GM19035 (cell line): ENCODE measurements at regions not wholly inside any gene's neighbourhood (a gene's known extent, or its start where the extent isn't known, plus 50 kb on each side); places are given as distances from the start of the nearest gene placed in this dataset.

Source experiments
- ATAC-seq: cut with Tn5 transposase; IDR thresholded peaks from one replicate; pipeline ENCODE4 v1.9.1; 2021; ENCODE audit not compliant: unreplicated experiment

DNA sequence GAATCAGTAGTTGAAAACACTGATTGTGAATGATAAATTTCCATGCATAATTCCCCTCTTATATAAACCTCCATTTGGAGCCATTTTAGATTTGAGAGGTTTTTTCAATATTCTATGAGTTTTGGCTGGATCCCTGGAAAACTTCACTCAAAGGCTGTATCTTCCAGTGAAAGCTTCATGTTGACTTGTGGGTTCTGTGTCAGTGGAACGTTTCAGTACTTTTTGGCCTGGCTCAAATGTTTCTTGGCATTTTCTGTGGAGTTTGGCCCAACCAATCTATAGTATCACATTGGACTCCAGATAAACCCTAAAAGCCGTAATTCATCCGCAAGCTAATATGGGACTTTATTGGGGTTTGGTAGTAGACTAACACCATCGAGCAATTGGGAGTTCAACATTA lies 172.6 kb upstream of the PRPS1L1 start:
- no peak for ATAC-seq

DNA sequence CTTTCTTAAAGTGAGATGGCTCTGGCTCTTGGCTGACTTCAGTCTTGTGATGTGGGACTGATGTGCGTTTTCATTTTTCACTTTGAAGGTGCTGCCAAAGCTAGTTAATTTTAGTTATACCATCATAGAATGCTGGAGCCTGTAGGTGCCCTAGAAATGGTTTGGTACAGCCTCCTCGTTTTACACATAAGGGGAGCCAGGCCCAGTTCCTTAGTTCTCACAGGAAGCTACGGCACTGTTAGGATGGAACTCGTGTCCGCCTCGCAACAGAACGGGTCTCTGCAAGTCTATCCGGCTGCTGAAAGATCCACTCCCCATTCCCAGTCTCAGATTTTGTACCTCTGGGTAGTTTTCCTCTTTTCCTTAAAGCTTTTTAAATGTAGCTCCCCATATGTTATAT lies 173.2 kb upstream of the PRPS1L1 start:
- ATAC-seq, result no peak

DNA sequence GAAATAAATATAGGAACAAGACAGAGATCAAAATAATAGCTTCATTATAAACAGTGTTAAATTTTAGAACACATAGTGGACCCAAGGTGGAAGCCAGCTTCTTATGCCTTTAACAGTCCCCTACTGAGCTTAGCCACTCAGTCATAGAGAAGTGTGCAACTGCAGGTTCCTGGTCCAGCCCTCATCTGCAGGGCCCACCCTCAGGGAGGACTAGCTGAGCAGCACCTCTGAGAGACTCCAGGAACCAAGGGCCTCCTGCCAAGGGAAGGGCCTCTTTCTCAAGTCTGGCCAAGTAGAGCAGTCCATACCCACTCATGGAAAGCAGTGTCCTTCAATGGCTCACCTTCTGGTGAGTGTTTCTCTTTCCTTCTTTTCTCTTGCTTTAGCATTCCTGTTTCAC lies 173.7 kb upstream of the PRPS1L1 start:
- ATAC-seq, result no peak

DNA sequence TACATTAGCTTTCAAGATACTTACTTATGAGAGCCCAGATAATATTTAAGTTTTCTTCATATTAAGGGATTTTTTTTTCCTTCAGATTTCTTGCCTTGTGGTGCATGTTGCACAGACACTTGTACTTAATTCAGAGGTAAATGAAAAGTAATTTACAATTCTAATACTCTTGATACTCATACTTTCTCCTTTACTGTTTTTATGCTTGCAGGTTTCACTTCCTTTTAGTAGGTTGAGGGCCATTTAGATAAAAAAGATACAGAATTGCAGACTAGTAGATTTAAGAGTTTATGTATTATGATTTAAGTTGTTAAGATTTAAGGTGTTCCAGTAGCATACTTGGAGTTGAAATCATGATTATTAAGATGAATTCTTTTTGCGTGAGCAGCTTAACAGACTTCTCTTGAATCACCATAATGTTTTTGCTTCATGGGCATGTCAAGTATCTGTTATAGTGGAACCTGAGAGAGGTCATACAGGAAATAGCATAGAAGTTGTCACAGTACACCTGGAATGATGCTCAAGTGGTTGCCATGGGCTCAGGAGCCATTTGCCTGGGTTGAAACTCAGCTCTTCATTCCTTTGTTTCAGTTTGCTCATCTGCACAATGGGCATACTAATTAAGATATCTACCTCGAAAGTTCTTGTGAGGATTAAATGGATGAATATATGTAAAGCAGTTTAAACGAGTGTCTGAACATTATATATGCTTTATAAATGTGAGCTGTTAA lies 174.8 kb upstream of the PRPS1L1 start:
- no peak for ATAC-seq

DNA sequence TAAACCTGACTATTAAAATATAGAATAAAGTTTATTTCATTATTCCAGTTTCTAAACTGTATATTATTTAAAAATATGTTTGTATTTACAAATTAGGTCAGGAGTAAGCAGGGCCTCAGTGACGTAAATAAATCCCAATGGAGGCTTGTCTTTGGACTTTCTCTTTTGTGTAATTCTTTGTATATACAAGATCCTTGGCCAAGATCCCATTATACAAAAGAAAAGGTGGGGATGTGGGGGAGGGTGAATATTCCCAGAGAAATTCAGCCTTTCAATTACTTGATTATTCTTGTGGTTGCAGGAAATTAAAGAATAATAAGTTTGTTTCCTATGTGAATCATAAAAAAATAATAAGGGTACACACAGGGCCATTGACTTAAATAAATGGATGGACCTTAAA lies 178.7 kb upstream of the PRPS1L1 start:
- ATAC-seq, result no peak

DNA sequence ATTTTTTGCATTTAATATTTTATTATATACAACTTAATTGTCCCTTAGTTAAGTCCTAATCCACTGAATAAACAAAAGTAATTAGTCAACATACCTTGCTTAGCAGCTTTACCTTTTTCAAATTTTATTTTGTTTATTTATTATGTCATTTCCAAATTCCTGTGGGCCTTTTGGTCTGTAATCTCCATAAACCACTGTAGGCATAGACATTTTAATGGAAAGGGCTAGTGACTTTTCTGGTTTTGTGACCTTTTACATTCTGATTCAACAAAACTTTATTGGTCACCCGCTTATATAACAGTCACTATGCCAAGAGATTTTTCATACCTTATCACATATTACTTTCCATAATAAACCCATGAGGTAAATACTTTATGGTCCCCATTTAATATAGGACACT lies 181.3 kb upstream of the PRPS1L1 start:
- no peak for ATAC-seq

DNA sequence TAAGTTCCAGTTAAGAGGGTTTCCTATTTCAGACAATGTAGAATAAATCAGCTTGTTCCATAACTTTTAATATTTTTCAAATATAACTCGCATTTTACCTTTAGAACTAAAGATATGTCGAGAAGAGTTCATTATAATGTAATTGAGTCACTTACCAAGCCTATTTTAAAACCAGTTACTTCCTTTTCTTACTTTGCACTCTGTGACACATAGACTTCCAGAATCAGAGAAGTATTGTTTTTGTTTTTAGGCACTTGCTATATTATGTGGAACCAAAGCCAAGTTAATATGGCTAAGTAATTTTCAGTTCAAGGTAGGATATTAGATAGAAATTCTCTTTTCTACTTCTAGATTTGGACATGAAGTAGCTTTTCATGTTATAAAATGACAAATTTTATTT lies 182.7 kb upstream of the PRPS1L1 start:
- ATAC-seq, result no peak

DNA sequence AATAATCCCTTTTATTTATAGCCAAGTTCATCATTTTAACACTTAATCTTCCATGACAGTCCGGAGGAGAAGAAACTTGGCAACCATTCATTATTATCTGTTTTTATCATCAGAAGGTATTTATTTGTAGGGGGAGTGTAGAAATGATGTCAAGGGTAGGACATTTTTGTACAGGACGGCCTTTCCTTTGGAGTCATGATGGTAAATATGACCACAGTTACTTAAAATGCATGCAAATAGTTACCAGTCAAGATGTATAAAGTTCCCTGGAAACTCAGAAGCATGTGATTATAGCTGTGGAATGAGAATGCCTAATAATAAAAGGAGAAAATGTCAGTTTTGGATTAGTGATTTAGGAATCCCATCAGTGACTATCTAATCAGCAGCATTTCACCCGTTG lies 183.1 kb upstream of the PRPS1L1 start:
- no peak for ATAC-seq

DNA sequence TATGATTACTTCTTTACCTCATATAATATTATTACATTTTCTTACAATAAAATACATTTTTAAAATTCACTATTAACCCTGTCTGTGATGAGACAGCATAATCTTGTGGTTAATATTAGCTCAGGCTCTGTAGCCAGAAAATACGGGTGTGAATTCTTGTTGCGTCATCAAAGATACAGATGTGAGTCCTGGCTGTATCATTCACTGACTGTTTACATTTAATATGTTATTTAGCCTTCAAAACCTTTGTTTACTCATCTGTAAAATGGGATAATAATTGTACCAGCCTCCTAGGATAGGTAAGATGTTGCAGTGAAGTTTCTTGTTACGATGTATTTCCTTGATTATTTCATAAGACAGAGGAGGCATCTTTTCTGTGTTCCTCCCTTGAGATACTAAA lies 184.7 kb upstream of the PRPS1L1 start:
- ATAC-seq, result no peak

DNA sequence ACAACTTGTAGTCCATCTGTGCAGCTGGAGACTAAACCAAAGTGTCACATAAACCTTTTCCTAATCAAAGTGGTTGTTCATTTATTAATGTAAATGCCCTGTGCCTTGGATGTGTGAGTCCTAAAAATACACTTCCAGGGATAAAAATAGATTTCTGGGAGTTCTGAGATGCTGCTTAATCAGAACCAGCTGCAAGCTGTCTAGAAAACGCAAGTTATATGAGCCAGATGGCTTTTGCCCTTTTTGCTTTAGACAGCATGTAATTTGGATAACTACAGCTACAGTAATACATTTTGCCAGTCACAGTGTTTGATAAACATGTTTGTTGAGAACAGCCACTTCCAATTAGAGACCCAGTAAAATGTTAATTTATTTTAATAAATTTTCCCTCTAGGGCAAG lies 185.1 kb upstream of the PRPS1L1 start:
- no peak for ATAC-seq

DNA sequence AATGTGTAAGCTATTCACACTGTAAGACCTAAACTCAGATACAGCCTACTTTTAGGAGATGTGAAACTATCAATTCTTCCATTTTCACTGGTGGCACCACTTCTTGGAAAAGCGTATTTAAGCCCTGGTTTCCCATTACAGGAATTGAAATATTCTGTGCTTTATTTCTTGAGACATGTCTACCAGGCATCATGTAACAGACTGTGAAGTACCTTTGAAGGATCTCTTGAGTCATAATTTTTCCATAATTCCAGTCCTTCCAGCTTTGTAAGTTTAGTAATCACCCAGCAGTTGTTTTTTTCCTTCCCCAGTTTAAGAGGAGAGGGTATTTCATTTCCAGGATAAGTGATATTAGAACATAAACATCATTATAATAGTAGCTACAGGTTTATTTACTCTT lies 186.0 kb upstream of the PRPS1L1 start:
- no peak for ATAC-seq

DNA sequence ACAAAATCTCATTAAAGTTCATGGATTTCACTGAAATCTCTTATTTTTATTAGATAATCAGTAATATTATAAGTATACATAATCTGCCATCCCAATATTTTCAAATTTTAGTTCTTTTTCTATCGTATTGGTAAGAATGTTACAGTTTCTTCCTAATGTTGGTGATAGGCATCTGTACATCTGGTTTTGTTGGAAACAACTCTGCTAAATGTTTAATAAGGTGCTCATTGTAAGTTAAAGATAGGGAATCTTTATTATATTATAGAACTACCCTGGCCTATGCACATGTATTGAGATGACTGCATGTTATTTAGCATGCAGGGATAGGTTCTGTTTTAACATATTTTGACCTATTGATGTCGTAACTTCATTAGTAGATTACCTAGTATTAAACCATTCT lies 188.6 kb upstream of the PRPS1L1 start:
- no peak for ATAC-seq

DNA sequence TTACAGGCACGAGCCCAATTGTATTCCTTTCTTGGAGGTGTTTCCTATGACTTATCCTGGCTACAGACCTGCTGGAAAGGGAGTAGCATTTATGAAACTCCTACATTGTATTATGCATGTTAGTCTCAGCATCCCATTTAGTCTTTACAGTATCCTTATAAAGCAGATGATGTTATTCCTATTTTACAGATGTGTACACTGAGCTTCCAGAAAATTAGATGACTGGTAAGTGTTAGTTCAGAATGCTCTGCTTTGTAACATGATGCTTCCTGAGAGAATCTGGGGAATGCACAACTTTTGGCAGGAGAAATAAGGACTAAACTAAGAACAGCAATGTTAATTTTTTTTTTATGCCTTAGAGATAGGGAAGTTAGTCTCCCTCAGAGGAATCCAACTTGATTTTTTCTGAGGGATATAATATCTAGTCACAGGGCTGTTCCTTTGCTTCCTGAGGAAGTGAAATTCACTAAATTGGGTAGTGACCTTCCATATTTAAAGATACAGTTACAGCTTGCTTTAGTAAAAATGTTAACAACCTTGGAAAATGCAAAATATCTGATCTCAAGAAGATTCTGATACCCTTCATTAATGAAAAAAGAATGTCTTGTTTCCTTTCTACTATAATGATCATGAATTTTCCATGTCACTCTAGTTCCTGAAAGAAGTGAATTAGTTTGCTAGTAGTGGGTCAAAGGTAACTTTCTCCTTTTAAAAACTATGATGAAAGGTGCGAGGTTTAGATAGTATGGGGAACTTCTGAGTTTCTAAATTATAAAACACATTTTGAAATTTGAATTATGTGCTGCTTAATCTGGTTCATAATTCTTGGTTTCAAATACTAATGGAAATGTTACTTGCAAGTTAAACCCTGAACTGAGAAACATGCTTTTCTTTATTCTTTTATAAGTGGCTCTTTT lies 194.0 kb upstream of the PRPS1L1 start:
- no peak for ATAC-seq

DNA sequence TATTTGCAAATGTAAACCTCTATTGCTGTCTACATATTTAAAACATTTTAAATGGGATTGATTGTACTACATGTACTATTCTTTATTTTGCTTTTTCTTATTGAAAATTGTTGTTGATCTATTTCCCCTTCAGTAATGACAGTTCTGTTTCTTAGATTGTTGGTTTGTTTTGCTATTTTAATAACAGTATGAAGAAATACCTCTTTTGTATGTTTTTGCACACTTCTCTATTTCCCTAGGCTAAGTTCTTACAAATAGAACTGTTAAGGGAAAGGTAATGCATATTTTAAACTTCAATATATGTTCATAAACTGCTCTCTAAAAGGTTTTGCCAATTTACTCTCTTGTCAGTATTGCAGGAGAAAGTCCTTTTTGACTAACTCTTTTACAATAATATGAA lies 195.0 kb upstream of the PRPS1L1 start:
- no peak for ATAC-seq

DNA sequence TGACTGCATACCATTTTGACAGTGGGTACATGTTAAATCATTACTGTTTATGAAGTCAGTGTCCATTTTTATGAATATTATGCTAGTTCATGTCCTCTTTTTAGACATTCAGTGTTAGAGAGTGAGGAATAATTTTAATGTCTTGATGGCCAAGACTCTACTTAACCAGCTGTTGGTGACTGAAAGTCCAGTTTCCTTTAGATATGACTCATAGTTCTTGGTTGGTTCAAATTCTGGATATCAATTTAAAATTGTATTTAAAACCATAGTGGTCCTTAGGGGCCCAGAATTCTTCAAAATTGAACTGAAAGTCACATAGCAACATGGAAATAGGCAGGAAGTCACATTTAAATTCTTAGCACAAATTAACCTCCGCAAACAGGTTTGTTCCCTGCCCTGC lies 196.5 kb upstream of the PRPS1L1 start:
- ATAC-seq, result no peak

DNA sequence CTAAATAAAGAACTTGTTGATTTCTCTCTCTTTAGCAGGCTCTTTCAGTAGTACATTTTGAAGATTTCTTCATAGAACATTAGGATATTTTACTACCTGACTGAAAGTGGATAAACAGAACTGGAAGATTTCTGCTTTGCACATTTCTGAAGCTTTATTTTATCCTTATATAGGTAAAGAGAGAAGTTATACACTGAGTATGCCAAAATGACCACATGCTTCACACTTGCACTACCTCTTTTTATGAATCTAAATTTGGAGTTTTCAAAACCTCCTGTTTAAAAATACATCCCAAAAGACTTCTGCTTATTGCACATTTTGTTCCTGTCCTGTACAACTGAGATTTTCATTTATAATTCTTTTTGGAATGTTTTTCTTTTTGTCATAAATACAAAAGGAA lies 197.4 kb upstream of the PRPS1L1 start:
- ATAC-seq, result no peak

DNA sequence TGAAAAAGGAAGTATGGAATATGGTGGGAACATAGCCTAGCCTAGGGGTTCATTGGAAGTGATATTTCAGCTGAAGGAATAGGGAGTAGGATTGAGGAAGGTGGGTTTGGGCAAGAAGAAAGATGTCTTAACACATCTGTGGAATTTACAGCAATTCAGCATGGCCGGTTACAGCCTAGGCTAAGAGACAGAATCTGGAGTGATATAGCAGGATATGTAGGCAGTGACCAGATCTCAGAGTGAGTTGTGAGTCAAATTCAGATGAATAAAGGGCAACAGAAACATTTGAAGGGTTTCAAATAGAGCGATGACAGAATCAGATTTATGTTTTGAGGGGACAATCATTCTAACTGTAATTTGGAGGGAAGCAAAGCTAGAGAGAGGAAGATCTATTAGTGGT lies 199.0 kb upstream of the PRPS1L1 start:
- ATAC-seq, result no peak

DNA sequence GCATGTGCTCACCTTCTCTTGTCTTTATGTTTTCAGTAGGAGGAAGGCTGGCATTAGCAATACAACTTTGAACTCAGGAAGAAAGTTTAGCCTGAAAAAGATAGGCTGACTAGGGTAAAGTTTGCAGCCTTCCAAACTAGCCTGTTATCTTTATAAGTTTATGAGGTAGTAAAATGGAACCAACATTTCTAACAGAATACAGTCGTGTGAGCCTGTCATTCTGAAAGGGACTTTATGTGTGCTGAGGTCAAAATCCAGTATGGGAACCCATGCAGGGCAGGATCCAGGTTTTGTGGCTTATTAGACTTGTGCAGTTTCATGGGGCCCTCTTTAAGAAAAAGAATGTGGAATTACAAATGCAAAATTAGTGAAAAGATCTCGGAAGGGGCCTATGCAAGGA lies 201.0 kb upstream of the PRPS1L1 start:
- no peak for ATAC-seq

DNA sequence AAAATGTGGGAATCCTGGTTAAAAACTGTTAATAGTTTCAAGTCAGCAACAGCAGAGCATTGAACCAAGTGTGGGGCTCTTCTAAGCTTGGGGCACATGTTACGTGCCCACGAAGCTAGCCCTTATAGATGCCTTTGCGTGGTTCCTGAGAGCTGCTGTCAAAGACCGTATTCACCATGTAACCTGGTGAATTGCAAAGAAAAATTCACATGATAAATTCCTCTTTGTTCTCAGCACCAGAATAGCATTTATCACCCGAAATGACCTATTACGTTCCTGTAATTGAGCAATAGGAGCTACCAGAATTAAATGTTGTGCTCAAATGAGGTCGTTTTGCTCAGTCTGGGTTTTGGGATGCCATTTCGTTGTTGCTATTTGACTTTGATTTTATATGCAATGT lies 202.6 kb upstream of the PRPS1L1 start:
- no peak for ATAC-seq

DNA sequence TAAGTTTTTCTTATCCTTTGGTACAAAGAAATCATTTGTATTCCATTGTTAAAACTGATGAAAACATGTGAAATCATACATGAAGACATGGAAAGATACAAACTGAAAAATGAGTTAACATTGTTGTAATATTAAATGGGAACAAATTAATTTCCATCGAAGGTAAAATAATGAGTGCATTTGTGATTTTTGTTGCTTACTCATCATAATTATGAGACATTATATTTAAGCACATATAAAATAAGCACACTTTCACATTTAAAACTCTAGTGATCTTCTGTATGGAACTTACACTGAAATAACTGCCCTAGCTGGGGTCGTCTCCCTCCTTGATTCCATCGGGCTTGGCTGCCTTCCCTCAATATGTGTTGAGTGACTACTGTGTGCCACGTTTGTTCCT lies 204.2 kb upstream of the PRPS1L1 start:
- ATAC-seq, result no peak

DNA sequence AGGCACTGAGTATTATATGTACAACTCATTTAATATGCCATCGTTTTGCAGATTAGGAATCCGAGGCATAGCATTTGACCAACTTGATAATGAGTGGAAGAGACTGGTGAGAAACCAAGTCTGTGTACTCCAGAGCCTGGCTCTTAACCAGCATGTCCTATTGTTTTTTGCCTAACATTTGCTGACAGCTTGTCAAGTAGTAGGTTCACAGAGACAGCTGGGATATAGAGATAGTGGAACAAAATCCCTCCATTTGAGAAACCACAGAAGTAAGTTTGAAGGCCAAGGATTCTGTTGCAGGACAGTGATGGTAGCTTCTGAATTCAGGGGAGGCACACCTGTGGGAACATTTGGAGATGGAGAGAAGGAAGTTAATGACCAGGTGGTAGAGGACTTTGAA lies 206.9 kb upstream of the PRPS1L1 start:
- no peak for ATAC-seq

DNA sequence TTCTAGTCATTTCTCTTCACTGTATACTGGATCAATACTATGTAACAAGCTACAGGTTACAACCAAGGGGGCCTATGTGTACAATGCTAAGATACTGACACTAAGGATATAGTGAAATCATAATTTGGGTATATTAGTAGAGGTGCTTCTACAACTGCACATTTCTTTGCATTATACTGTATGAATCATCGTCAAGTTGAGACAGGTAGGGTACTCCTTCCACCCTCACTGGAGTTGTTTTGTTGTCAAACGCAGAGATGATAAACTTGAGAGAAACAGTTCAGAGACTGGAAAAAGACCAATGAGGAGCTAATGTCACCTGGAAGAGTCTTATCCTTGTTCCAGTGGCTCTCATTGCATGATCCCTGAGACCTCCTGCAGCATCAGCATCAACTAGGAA lies 208.2 kb upstream of the PRPS1L1 start:
- ATAC-seq, result no peak

DNA sequence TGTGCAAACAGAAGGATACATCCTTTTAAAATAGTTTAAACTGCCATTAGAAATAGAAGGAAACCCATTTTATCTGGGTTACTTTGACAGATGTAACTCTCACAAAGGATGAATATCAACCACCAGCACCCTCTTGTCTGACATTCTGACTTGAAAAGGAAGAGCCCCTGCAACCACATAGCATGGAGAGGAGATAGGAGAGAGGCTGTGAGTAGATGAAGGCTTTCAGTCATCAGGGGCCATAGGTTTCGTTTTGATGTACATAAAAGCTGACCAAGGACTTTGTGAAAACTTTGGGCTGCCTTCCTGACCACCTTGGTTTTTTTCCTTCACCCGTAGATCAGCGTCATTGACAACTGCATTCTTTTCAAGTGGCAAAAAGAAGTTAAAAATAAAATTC lies 211.6 kb upstream of the PRPS1L1 start:
- ATAC-seq, result no peak
